Endothelial cell of umbilical vein (primary cell): ENCODE measurements at regions not wholly inside any gene's neighbourhood (a gene's known extent, or its start where the extent isn't known, plus 50 kb on each side); places are given as distances from the start of the nearest gene placed in this dataset.

Experiments used
- BruUV-seq: library from RNA; stranded (reverse); fragments of 400-500 nt; replicated peaks from 2 replicates; lab custom pipeline; 2021; lab: Mats Ljungman, UMichigan
- CTCF ChIA-PET: fragments of 300-600, 350-600 bp; sonication (Branson Sonifier 250); formaldehyde crosslinking; loops from one replicate; lab custom pipeline; 2021; ENCODE audit warnings: antibody characterized with exemption, inconsistent platforms; lab: Charles Lee
- POLR2A ChIA-PET: fragments of 300-600, 350-600 bp; sonication (Branson Sonifier 250); formaldehyde crosslinking; loops from one replicate; lab custom pipeline; 2021; ENCODE audit warnings: antibody characterized with exemption, inconsistent platforms; lab: Charles Lee
- DNase-seq: peaks from one replicate; pipeline ENCODE4 v3.0.0-alpha.2; 2011; ENCODE audit warnings: low read depth, low spot score
- FAIRE-seq: peaks from 2 replicates; lab custom pipeline; 2011; peaks lifted over from hg19 to GRCh38; lab: Jason Lieb, UNC
- H2AFZ ChIP-seq: 2 replicates; pipeline ENCODE4 v1.6.0; 2012; ENCODE audit warnings: low read depth, low read length, control low read depth, inconsistent platforms
- H3K27ac ChIP-seq: 2 replicates; pipeline ENCODE4 v1.5.1; 2011; ENCODE audit warnings: low read depth, mild to moderate bottlenecking, control low read depth, low read length, moderate library complexity; ENCODE audit not compliant: insufficient read depth
- H3K27me3 ChIP-seq, 2 experiments: 2 replicates each; pipeline versions ENCODE4 v1.6.0 to v1.6.1; 2011; ENCODE audit warnings: low read length in 2 of 2, mixed read lengths in 1 of 2; ENCODE audit not compliant: control insufficient read depth in 2 of 2, insufficient read depth in 2 of 2
- H3K36me3 ChIP-seq, 2 experiments: 2 replicates in 1 of 2; 3 replicates in 1 of 2; pipeline ENCODE4 v1.5.1; 2011; ENCODE audit warnings: low read length in 2 of 2, mild to moderate bottlenecking in 1 of 2, moderate library complexity in 1 of 2; ENCODE audit not compliant: control insufficient read depth in 2 of 2, insufficient read depth in 2 of 2; ENCODE audit errors: extremely low read depth in 1 of 2
- H3K4me1 ChIP-seq: 3 replicates; pipeline ENCODE4 v1.5.1; 2011; ENCODE audit warnings: mild to moderate bottlenecking, low read length; ENCODE audit not compliant: control insufficient read depth, insufficient read depth; ENCODE audit errors: extremely low read depth
- H3K4me2 ChIP-seq: 2 replicates; pipeline ENCODE4 v1.6.1; 2011; ENCODE audit warnings: low read length, control low read depth, mixed read lengths; ENCODE audit not compliant: insufficient read depth
- H3K4me3 ChIP-seq, 3 experiments: fragments of 200-600 bp in 1 of 3; sonication (generic), shearing (Covaris generic) in 1 of 3; replicated peaks in 1 of 3; 2 replicates each; pipeline ENCODE4 v1.5.1; 2011 to 2016; ENCODE audit warnings: control low read depth in 3 of 3, low read length in 3 of 3, mild to moderate bottlenecking in 2 of 3, inconsistent platforms in 1 of 3, low read depth in 1 of 3, moderate library complexity in 1 of 3; ENCODE audit not compliant: insufficient read depth in 1 of 3
- H3K79me2 ChIP-seq: 2 replicates; pipeline ENCODE4 v1.6.0; 2012; ENCODE audit warnings: low read length, inconsistent platforms; ENCODE audit not compliant: control insufficient read depth, insufficient read depth
- H3K9ac ChIP-seq: replicated peaks from 2 replicates; pipeline ENCODE3; 2011; ENCODE audit warnings: low read length, control low read depth; ENCODE audit not compliant: insufficient read depth; ENCODE audit errors: extremely low read depth
- H3K9me1 ChIP-seq: replicated peaks from 3 replicates; pipeline ENCODE4 v1.6.0; 2011; ENCODE audit warnings: mild to moderate bottlenecking, low read length; ENCODE audit not compliant: control insufficient read depth, insufficient read depth; ENCODE audit errors: extremely low read depth
- H3K9me3 ChIP-seq: replicated peaks from 2 replicates; pipeline ENCODE4 v1.5.1; 2012; ENCODE audit warnings: low read length, inconsistent platforms; ENCODE audit not compliant: control insufficient read depth, insufficient read depth
- H4K20me1 ChIP-seq: replicated peaks from 2 replicates; pipeline ENCODE3; 2011; ENCODE audit warnings: mild to moderate bottlenecking, low read length; ENCODE audit not compliant: control insufficient read depth, insufficient read depth; ENCODE audit errors: extremely low read depth
- CTCF ChIP-seq, 2 donors: IDR thresholded peaks; 1 replicate in 1 of 2; 2 replicates in 1 of 2; pipeline ENCODE4 v1.5.1; 2011; ENCODE audit warnings: low read length in 2 of 2, mild to moderate bottlenecking in 2 of 2, moderate library complexity in 2 of 2, control low read depth in 1 of 2, inconsistent platforms in 1 of 2, low read depth in 1 of 2; ENCODE audit not compliant: insufficient read depth in 1 of 2; ENCODE audit errors: extremely low read depth in 1 of 2
- EZH2 ChIP-seq: IDR thresholded peaks from 2 replicates; pipeline ENCODE4 v1.6.1; 2012; ENCODE audit warnings: borderline replicate concordance, low read depth, mild to moderate bottlenecking, moderate library complexity, low read length, inconsistent platforms; ENCODE audit not compliant: severe bottlenecking
- FOS ChIP-seq: IDR thresholded peaks from 2 replicates; pipeline ENCODE4 v1.6.1; 2011; ENCODE audit warnings: mild to moderate bottlenecking, low read length, moderate library complexity, borderline replicate concordance; ENCODE audit not compliant: insufficient read depth
- GATA2 ChIP-seq: IDR thresholded peaks from 2 replicates; pipeline ENCODE4 v1.7.0; 2011; ENCODE audit warnings: low read depth, mild to moderate bottlenecking, moderate library complexity, mixed read lengths, low read length; ENCODE audit not compliant: insufficient read length, insufficient read depth
- JUN ChIP-seq: IDR thresholded peaks from 2 replicates; pipeline ENCODE4 v1.6.1; 2011; ENCODE audit warnings: borderline replicate concordance, low read depth; ENCODE audit not compliant: insufficient read length, insufficient read depth
- MYC ChIP-seq: IDR thresholded peaks from one replicate; pipeline ENCODE4 v1.6.1; 2011; ENCODE audit warnings: mild to moderate bottlenecking, low read depth, low read length
- POLR2A ChIP-seq: IDR thresholded peaks from 2 replicates; pipeline ENCODE4 v1.6.1; 2012; ENCODE audit warnings: low read depth, mild to moderate bottlenecking, control low read depth, low read length
- POLR2AphosphoS5 ChIP-seq: IDR thresholded peaks from 2 replicates; pipeline ENCODE4 v1.6.1; 2012; ENCODE audit warnings: low read depth, mild to moderate bottlenecking, control low read depth, low read length, moderate library complexity; ENCODE audit not compliant: insufficient read depth
- dilution Hi-C: fragments of 300-500 bp; cut with MboI; formaldehyde crosslinking; loops from one replicate; pipeline ENCODE4 v1.15.0; 2019; ENCODE audit warnings: low sequenced_read_pairs; ENCODE audit not compliant: extremely low pct_ligation_motif_present
- intact Hi-C: fragments of 100-400 bp; cut with micrococcal nuclease; formaldehyde crosslinking; loops from one replicate; pipeline ENCODE4 v1.10.0; 2022
- TF ChIP-seq, protein P1 (sequence below): IDR thresholded peaks from 2 replicates; pipeline ENCODE4 v1.6.1; 2011; ENCODE audit not compliant: insufficient read depth, insufficient read length

DNA sequence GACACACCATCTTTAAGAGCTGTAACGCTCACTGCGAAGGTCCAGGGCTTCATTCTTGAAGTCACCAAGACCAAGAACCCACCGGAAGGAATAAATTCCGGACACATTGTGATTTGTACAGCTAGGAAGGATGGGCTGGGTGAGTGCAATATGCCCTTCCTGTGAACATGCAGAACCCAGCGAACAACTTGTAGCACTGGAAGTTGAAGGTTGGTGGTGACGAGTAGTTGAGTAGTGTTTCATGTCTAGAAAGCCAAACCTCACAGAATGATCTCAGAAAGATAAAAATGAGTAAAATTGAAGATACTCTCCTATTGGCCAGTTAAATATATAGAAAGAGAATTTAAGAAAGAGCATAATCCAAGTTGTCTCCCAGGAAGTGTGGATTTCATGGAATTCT, 462.2 kb upstream of the CFAP20DC start:
- POLR2A ChIA-PET = no interaction called here
- no peaks in the 10 kb centered on the region for H3K79me2 ChIP-seq
- no peaks in the 10 kb centered on the region for H3K4me1 ChIP-seq
- BruUV-seq = no TSS peak
- CTCF ChIA-PET = no interaction called here
- no peak overlapping the region for H3K4me3 ChIP-seq
- dilution Hi-C loops = no loop called here
- no peaks in the 10 kb centered on the region for H3K36me3 ChIP-seq
- TF ChIP-seq GATA2 (no peak), POLR2AphosphoS5 (no peak), FOS (no peak), POLR2A (no peak), JUN (no peak), CTCF (IDR thresholded peaks at IDR 0.05; ENCODE audit: extremely low read depth in 1 of 2, insufficient read depth in 1 of 2, low read depth in 1 of 2, low read length in 2 of 2) (no peak), MYC (no peak), EZH2 (no peak)
- TF ChIP-seq, protein P1, sequence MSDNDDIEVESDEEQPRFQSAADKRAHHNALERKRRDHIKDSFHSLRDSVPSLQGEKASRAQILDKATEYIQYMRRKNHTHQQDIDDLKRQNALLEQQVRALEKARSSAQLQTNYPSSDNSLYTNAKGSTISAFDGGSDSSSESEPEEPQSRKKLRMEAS = no peak
- no peaks in the 10 kb centered on the region for H3K9me3 ChIP-seq
- no peaks in the 10 kb centered on the region for H4K20me1 ChIP-seq
- H3K27ac ChIP-seq = no peak overlapping the region
- H2AFZ ChIP-seq = no peak overlapping the region
- no peak overlapping the region for H3K9ac ChIP-seq
- H3K9me1 ChIP-seq = no peaks in the 10 kb centered on the region
- FAIRE-seq (no peak), DNase-seq (no peak)
- no peaks in the 10 kb centered on the region for H3K27me3 ChIP-seq
- H3K4me2 ChIP-seq = no peak overlapping the region
- intact Hi-C loops = no loop called here
